SH-SY5Y (cell line): ENCODE measurements at regions not wholly inside any gene's neighbourhood (a gene's known extent, or its start where the extent isn't known, plus 50 kb on each side); places are given as distances from the start of the nearest gene placed in this dataset.

ENCODE experiments used
- GATA2 ChIP-seq: IDR thresholded peaks from 2 replicates; pipeline ENCODE4 v1.6.1; 2011; ENCODE audit warnings: mild to moderate bottlenecking, low read depth, low read length
- GATA3 ChIP-seq: IDR thresholded peaks from 2 replicates; pipeline ENCODE4 v1.6.1; 2011; ENCODE audit warnings: low read depth, mild to moderate bottlenecking, low read length, moderate library complexity

GRCh38 chr2:34291076-34291475, 692.0 kb upstream of the FAM98A start:
- TF ChIP-seq GATA2 (no peak), GATA3 (no peak)
